ENCODE measurements at regions not wholly inside any gene's neighbourhood (a gene's known extent, or its start where the extent isn't known, plus 50 kb on each side); places are given as distances from the start of the nearest gene placed in this dataset.
A peak's percentile ranks its signal among the peaks of the same experiment; 100 is the strongest.

DNA sequence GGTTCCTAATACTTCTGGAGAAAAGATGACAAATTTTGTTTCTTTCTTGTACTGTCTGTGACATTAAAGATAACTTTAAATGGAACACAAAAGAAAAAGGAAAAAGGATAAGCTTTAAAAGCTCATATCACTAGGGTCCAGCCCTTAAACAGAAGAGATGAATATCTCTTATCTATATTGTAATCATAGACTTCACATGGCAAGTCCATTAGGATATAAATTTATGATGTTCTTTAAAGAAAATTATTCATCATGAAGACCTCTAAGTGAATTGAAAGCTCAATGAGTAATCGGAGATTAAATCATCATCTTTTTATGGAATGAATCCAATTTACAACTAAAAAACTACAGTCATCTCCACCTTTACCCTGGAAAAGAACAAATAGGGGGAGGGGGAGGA, 111.6 kb upstream of the SATB2 start:
- TF ChIP-seq, protein P1, sequence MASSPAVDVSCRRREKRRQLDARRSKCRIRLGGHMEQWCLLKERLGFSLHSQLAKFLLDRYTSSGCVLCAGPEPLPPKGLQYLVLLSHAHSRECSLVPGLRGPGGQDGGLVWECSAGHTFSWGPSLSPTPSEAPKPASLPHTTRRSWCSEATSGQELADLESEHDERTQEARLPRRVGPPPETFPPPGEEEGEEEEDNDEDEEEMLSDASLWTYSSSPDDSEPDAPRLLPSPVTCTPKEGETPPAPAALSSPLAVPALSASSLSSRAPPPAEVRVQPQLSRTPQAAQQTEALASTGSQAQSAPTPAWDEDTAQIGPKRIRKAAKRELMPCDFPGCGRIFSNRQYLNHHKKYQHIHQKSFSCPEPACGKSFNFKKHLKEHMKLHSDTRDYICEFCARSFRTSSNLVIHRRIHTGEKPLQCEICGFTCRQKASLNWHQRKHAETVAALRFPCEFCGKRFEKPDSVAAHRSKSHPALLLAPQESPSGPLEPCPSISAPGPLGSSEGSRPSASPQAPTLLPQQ (tag by site-specific recombination; IDR thresholded peaks at IDR 0.05) = no peak
- no peak for TF ChIP-seq ZNF585B (tag by site-specific recombination; IDR thresholded peaks at IDR 0.05)
- no peak for TF ChIP-seq ZNF521 (tag by site-specific recombination; IDR thresholded peaks at IDR 0.05)
- no peak for TF ChIP-seq ZSCAN23 (tag by site-specific recombination; IDR thresholded peaks at IDR 0.05)
- TF ChIP-seq TCF7L2 (IDR thresholded peaks at IDR 0.05; ENCODE audit: borderline replicate concordance, low read depth, low read length) = peak; percentile 20; the same call in 1 of the 2 replicates
- CTCF ChIA-PET = no interaction called here
- Histone ChIP-seq H3K27ac (ENCODE audit: extremely low read depth, low read depth, low read length) (no peak overlapping the region), H3K4me3 (ENCODE audit: low read depth, low read length) (no peak overlapping the region), H3K9me3 (ENCODE audit: control insufficient read depth, insufficient read depth, low read depth, low read length) (no peaks in the 10 kb centered on the region), H3K36me3 (ENCODE audit: control insufficient read depth in 2 of 2, insufficient read depth in 1 of 2, low read length in 2 of 2) (no peaks in the 10 kb centered on the region), H3K4me1 (ENCODE audit: control insufficient read depth, insufficient read depth, low read length) (no peaks in the 10 kb centered on the region; the same call in 1 of the 2 replicates)
- POLR2A ChIA-PET = no interaction called here

DNA sequence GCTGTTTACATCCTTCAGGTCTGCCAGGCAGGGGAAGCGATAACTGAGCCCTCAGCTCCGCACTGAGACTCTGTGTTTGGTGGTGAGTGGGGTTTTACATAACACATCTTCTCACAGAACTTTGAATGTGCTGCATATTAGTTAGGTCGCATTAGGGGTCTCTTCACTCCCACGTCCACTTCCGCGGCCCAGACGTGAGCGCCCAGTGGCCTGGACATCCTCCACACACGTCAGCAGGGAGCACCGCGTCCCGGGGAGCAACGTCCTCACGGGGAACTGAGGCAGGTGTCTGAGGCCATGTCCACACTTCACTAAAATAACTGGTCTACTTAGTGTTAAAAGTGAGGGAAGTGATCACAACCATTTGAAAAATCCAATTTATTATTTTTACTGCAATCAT, 100.4 kb upstream of the SATB2 start:
- POLR2A ChIA-PET = no interaction called here
- no peaks in the 10 kb centered on the region for H3K4me1 ChIP-seq (ENCODE audit: control insufficient read depth, insufficient read depth, low read length)
- CTCF ChIA-PET = no interaction called here

DNA sequence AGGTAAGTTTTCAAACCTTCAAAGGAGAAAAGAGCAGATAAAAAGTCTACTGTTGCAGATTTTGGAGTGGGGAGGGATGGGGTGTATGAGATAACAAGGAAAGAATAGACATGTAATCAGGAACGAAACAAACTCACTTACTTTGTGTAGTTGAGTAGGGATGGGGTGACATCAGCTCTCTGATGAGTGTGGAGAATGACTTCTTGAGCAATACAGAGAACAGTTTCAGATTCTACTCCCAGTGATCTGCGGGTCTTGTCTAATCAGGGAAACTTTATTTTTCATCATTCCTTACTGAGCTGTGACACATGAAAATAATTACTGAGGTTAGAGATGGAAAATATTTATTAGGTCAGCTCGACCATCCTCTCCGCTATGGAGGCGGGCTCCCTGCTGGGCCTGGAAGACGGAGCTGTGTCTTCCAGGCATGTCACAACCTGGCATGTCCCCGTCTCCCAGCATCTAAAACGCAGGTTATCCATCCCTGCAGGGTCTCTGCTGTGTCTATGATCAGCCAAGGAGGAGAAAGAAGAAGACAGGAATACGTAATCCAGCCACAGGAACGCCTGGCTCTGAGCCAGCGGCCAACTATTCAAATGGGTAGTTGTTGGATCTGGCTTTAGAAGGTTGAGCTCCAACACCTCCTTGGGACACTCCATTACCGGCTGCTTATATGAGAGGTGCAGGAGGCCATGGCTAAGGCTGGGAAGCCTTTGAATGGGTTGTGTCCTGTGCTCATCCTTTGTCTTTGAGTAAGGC, 99.0 kb upstream of the SATB2 start:
- POLR2A ChIA-PET = no interaction called here
- Histone ChIP-seq H3K4me1 (ENCODE audit: control insufficient read depth, insufficient read depth, low read length) (no peaks in the 10 kb centered on the region), H3K36me3 (ENCODE audit: control insufficient read depth in 2 of 2, insufficient read depth in 1 of 2, low read length in 2 of 2) (no peaks in the 10 kb centered on the region), H3K9me3 (ENCODE audit: control insufficient read depth, insufficient read depth, low read depth, low read length) (no peaks in the 10 kb centered on the region), H3K4me3 (ENCODE audit: low read depth, low read length) (no peak overlapping the region), H3K27ac (ENCODE audit: extremely low read depth, low read depth, low read length) (no peak overlapping the region)
- no peak for TF ChIP-seq ZNF660 (tag by site-specific recombination; IDR thresholded peaks at IDR 0.05)
- CTCF ChIA-PET = interaction anchor here (0.6 kb wide), 1 partner anchor 85 kb away, joined by 4 read pairs; no protein-coding TSS in a partner anchor

More for the DNA sequence above, 100.4 kb upstream of the SATB2 start:
- no peak overlapping the region for H3K4me3 ChIP-seq (ENCODE audit: low read depth, low read length)
- no peaks in the 10 kb centered on the region for H3K9me3 ChIP-seq (ENCODE audit: control insufficient read depth, insufficient read depth, low read depth, low read length)
- no peaks in the 10 kb centered on the region for H3K36me3 ChIP-seq (ENCODE audit: control insufficient read depth in 2 of 2, insufficient read depth in 1 of 2, low read length in 2 of 2)
- H3K27ac ChIP-seq (ENCODE audit: extremely low read depth, low read depth, low read length) = no peak overlapping the region
- TF ChIP-seq ZNF433 (tag by site-specific recombination; IDR thresholded peaks at IDR 0.05; ENCODE audit: low read depth) = no peak
- TF ChIP-seq, protein P2, sequence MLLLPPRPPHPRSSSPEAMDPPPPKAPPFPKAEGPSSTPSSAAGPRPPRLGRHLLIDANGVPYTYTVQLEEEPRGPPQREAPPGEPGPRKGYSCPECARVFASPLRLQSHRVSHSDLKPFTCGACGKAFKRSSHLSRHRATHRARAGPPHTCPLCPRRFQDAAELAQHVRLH (tag by site-specific recombination; IDR thresholded peaks at IDR 0.05) = no peak

DNA sequence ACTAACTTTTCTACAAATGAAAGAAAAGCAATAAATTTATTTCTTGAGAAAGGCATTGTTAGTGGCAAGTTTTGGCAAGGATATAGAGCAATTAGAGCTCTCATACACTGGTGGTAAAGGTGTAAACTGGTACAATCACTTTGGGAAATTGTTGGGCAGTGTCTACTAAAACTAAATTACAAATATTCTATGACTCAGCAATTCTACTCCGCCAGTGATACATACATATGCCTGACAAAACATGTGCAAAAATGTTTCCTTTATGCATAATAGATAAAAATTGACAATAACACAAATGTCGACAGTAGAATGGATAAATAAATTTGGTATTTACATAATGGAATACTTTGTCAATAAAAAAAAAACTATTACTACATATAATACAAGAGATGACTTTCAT, 96.3 kb upstream of the SATB2 start:
- Histone ChIP-seq H3K4me1 (ENCODE audit: control insufficient read depth, insufficient read depth, low read length) (no peaks in the 10 kb centered on the region), H3K27ac (ENCODE audit: extremely low read depth, low read depth, low read length) (no peak overlapping the region), H3K4me3 (ENCODE audit: low read depth, low read length) (no peak overlapping the region), H3K36me3 (ENCODE audit: control insufficient read depth in 2 of 2, insufficient read depth in 1 of 2, low read length in 2 of 2) (no peaks in the 10 kb centered on the region), H3K9me3 (ENCODE audit: control insufficient read depth, insufficient read depth, low read depth, low read length) (no peaks in the 10 kb centered on the region)
- POLR2A ChIA-PET = no interaction called here
- TF ChIP-seq ZNF48 (tag by site-specific recombination; IDR thresholded peaks at IDR 0.05) (no peak), SCRT1 (tag by site-specific recombination; IDR thresholded peaks at IDR 0.05; ENCODE audit: borderline replicate concordance) (no peak), ZFP3 (tag by site-specific recombination; IDR thresholded peaks at IDR 0.05; ENCODE audit: low read depth) (no peak), ZNF24 (tag by site-specific recombination; IDR thresholded peaks at IDR 0.05) (no peak), SP3 (tag by site-specific recombination; IDR thresholded peaks at IDR 0.05) (no peak), ZSCAN30 (tag by site-specific recombination; IDR thresholded peaks at IDR 0.05) (no peak)
- TF ChIP-seq, protein P3, sequence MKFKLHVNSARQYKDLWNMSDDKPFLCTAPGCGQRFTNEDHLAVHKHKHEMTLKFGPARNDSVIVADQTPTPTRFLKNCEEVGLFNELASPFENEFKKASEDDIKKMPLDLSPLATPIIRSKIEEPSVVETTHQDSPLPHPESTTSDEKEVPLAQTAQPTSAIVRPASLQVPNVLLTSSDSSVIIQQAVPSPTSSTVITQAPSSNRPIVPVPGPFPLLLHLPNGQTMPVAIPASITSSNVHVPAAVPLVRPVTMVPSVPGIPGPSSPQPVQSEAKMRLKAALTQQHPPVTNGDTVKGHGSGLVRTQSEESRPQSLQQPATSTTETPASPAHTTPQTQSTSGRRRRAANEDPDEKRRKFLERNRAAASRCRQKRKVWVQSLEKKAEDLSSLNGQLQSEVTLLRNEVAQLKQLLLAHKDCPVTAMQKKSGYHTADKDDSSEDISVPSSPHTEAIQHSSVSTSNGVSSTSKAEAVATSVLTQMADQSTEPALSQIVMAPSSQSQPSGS (tag by site-specific recombination; IDR thresholded peaks at IDR 0.05; ENCODE audit: low read depth) = no peak
- TF ChIP-seq, protein P4, sequence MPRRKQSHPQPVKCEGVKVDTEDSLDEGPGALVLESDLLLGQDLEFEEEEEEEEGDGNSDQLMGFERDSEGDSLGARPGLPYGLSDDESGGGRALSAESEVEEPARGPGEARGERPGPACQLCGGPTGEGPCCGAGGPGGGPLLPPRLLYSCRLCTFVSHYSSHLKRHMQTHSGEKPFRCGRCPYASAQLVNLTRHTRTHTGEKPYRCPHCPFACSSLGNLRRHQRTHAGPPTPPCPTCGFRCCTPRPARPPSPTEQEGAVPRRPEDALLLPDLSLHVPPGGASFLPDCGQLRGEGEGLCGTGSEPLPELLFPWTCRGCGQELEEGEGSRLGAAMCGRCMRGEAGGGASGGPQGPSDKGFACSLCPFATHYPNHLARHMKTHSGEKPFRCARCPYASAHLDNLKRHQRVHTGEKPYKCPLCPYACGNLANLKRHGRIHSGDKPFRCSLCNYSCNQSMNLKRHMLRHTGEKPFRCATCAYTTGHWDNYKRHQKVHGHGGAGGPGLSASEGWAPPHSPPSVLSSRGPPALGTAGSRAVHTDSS (tag by site-specific recombination; IDR thresholded peaks at IDR 0.05) = no peak
- TF ChIP-seq, protein P5, sequence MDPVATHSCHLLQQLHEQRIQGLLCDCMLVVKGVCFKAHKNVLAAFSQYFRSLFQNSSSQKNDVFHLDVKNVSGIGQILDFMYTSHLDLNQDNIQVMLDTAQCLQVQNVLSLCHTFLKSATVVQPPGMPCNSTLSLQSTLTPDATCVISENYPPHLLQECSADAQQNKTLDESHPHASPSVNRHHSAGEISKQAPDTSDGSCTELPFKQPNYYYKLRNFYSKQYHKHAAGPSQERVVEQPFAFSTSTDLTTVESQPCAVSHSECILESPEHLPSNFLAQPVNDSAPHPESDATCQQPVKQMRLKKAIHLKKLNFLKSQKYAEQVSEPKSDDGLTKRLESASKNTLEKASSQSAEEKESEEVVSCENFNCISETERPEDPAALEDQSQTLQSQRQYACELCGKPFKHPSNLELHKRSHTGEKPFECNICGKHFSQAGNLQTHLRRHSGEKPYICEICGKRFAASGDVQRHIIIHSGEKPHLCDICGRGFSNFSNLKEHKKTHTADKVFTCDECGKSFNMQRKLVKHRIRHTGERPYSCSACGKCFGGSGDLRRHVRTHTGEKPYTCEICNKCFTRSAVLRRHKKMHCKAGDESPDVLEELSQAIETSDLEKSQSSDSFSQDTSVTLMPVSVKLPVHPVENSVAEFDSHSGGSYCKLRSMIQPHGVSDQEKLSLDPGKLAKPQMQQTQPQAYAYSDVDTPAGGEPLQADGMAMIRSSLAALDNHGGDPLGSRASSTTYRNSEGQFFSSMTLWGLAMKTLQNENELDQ (tag by site-specific recombination; IDR thresholded peaks at IDR 0.05; ENCODE audit: low read depth) = no peak
- CTCF ChIA-PET = no interaction called here

Measured in HEK293 (cell line).